H9 (cell line): ENCODE measurements at regions not wholly inside any gene's neighbourhood (a gene's known extent, or its start where the extent isn't known, plus 50 kb on each side); places are given as distances from the start of the nearest gene placed in this dataset.

Source experiments
- DNase-seq: peaks from one replicate; pipeline ENCODE4 v3.0.0-alpha.2; 2017
- H2AFZ ChIP-seq: one replicate; pipeline ENCODE4 v1.6.1; 2013; ENCODE audit warnings: mild to moderate bottlenecking, low read length, control low read depth, moderate library complexity
- H2AK5ac ChIP-seq: 2 replicates; pipeline ENCODE4 v1.6.1; 2013; ENCODE audit warnings: low read length, control low read depth, mixed read lengths; ENCODE audit not compliant: insufficient read length
- H2BK120ac ChIP-seq: one replicate; pipeline ENCODE4 v1.6.1; 2013; ENCODE audit warnings: low read depth, mild to moderate bottlenecking, low read length, control low read depth, inconsistent platforms; ENCODE audit not compliant: poor library complexity, severe bottlenecking
- H2BK12ac ChIP-seq: 2 replicates; pipeline ENCODE4 v1.6.1; 2013; ENCODE audit warnings: low read length, control low read depth, mixed read lengths, low read depth; ENCODE audit not compliant: insufficient read length
- H2BK15ac ChIP-seq: 2 replicates; pipeline ENCODE4 v1.6.1; 2013; ENCODE audit warnings: low read depth, low read length, control low read depth
- H2BK20ac ChIP-seq: one replicate; pipeline ENCODE4 v1.6.1; 2013; ENCODE audit warnings: low read depth, mild to moderate bottlenecking, low read length, control low read depth, inconsistent platforms; ENCODE audit not compliant: poor library complexity, severe bottlenecking
- H2BK5ac ChIP-seq: 2 replicates; pipeline ENCODE4 v1.6.1; 2013; ENCODE audit warnings: low read length, control low read depth, mixed read lengths; ENCODE audit not compliant: insufficient read length
- H3K14ac ChIP-seq: 2 replicates; pipeline ENCODE4 v1.6.1; 2013; ENCODE audit warnings: low read length, control low read depth; ENCODE audit not compliant: insufficient read depth
- H3K18ac ChIP-seq: 2 replicates; pipeline ENCODE4 v1.6.1; 2013; ENCODE audit warnings: low read depth, mild to moderate bottlenecking, mixed read lengths, low read length, control low read depth; ENCODE audit not compliant: insufficient read length
- H3K23ac ChIP-seq: 2 replicates; pipeline ENCODE4 v1.6.1; 2013; ENCODE audit warnings: low read length, control low read depth, mixed read lengths, low read depth; ENCODE audit not compliant: insufficient read length
- H3K23me2 ChIP-seq: 2 replicates; pipeline ENCODE4 v1.6.1; 2013; ENCODE audit warnings: low read depth, mild to moderate bottlenecking, mixed read lengths, low read length, control low read depth; ENCODE audit not compliant: insufficient read length, poor library complexity, severe bottlenecking
- H3K27ac ChIP-seq: 2 replicates; pipeline ENCODE4 v1.5.1; 2013; ENCODE audit warnings: low read length, control low read depth, mixed read lengths, low read depth; ENCODE audit not compliant: insufficient read length
- H3K27me3 ChIP-seq: 2 replicates; pipeline ENCODE4 v1.6.1; 2013; ENCODE audit warnings: low read length, control low read depth, inconsistent platforms; ENCODE audit not compliant: insufficient read depth
- H3K4ac ChIP-seq: 2 replicates; pipeline ENCODE4 v1.6.1; 2013; ENCODE audit warnings: low read depth, mild to moderate bottlenecking, control low read depth, inconsistent platforms, low read length, moderate library complexity
- H3K4me1 ChIP-seq: 2 replicates; pipeline ENCODE4 v1.6.1; 2013; ENCODE audit warnings: low read length, control low read depth, inconsistent platforms; ENCODE audit not compliant: insufficient read depth
- H3K4me2 ChIP-seq: 2 replicates; pipeline ENCODE4 v1.6.1; 2013; ENCODE audit warnings: low read length, control low read depth, mixed read lengths; ENCODE audit not compliant: insufficient read length, insufficient read depth
- H3K56ac ChIP-seq: 2 replicates; pipeline ENCODE4 v1.6.1; 2013; ENCODE audit warnings: low read depth, mild to moderate bottlenecking, mixed read lengths, low read length, control low read depth; ENCODE audit not compliant: insufficient read length
- H3K79me1 ChIP-seq: 2 replicates; pipeline ENCODE4 v1.6.1; 2013; ENCODE audit warnings: low read depth, mild to moderate bottlenecking, moderate library complexity, low read length, control low read depth, inconsistent platforms; ENCODE audit not compliant: insufficient read depth, poor library complexity, severe bottlenecking
- H3K79me2 ChIP-seq: 2 replicates; pipeline ENCODE4 v1.6.1; 2013; ENCODE audit warnings: low read length, control low read depth, inconsistent platforms; ENCODE audit not compliant: insufficient read depth
- H3K9ac ChIP-seq: 2 replicates; pipeline ENCODE4 v1.6.1; 2013; ENCODE audit warnings: low read length, control low read depth, mixed read lengths; ENCODE audit not compliant: insufficient read length; ENCODE audit errors: extremely low read depth
- H3K9me3 ChIP-seq: one replicate; pipeline ENCODE4 v1.6.1; 2013; ENCODE audit warnings: low read depth, low read length, inconsistent platforms; ENCODE audit not compliant: control insufficient read depth
- H3T11ph ChIP-seq: one replicate; pipeline ENCODE4 v1.6.1; 2013; ENCODE audit warnings: mild to moderate bottlenecking, low read length, control low read depth, inconsistent platforms
- H4K20me1 ChIP-seq: one replicate; pipeline ENCODE4 v1.6.1; 2013; ENCODE audit not compliant: control insufficient read depth, insufficient read length, insufficient read depth
- H4K5ac ChIP-seq: 2 replicates; pipeline ENCODE4 v1.6.1; 2013; ENCODE audit warnings: low read depth, mild to moderate bottlenecking, mixed read lengths, low read length, control low read depth; ENCODE audit not compliant: insufficient read length
- H4K8ac ChIP-seq: replicated peaks from 2 replicates; pipeline ENCODE4 v1.6.1; 2013; ENCODE audit warnings: low read length, control low read depth, mixed read lengths, low read depth; ENCODE audit not compliant: insufficient read length
- H4K91ac ChIP-seq: 2 replicates; pipeline ENCODE4 v1.6.1; 2013; ENCODE audit warnings: low read depth, mild to moderate bottlenecking, moderate library complexity, mixed read lengths, low read length, control low read depth; ENCODE audit not compliant: insufficient read length
- H3K27ac Mint-ChIP-seq, 3 experiments: 2 replicates in 2 of 3; 3 replicates in 1 of 3; pipeline ENCODE4 v1.8.0; 2020 to 2021; ENCODE audit warnings: mixed read lengths in 3 of 3, mild to moderate bottlenecking in 1 of 3, moderate library complexity in 1 of 3
- H3K27me3 Mint-ChIP-seq: 2 replicates; pipeline ENCODE4 v1.8.0; 2021; ENCODE audit warnings: low read depth, mild to moderate bottlenecking, moderate library complexity, mixed read lengths
- H3K36me3 Mint-ChIP-seq, 3 experiments: 2 replicates in 2 of 3; 3 replicates in 1 of 3; pipeline ENCODE4 v1.8.0; 2020 to 2021; ENCODE audit warnings: low read depth in 3 of 3, mixed read lengths in 3 of 3; ENCODE audit not compliant: insufficient read depth in 1 of 3
- H3K4me1 Mint-ChIP-seq, 2 experiments: 2 replicates each; pipeline ENCODE4 v1.8.0; 2020; ENCODE audit warnings: mixed read lengths in 2 of 2
- H3K4me3 Mint-ChIP-seq, 2 experiments: 2 replicates in 1 of 2; 3 replicates in 1 of 2; pipeline ENCODE4 v1.8.0; 2020 to 2021; ENCODE audit warnings: mild to moderate bottlenecking in 2 of 2, mixed read lengths in 2 of 2, moderate library complexity in 1 of 2
- H3K9me3 Mint-ChIP-seq, 2 experiments: 2 replicates in 1 of 2; 3 replicates in 1 of 2; pipeline ENCODE4 v1.8.0; 2020; ENCODE audit warnings: mild to moderate bottlenecking in 2 of 2, mixed read lengths in 2 of 2, moderate library complexity in 1 of 2
- CTCF ChIP-seq: fragments of 200-600 bp; sonication (generic); conservative IDR thresholded peaks from 3 replicates; pipeline ENCODE4 v1.8.0; 2021; ENCODE audit warnings: antibody characterized with exemption, mild to moderate bottlenecking
- WGBS: extraction: QIAGEN DNeasy Blood & Tissue Kit; methylation state at CpG from one replicate; pipeline ENCODE4 v1.1.7; 2013; ENCODE audit warnings: missing lambda C conversion rate, low lambda C conversion rate, mixed read lengths; ENCODE audit not compliant: insufficient read length; ENCODE audit errors: extremely low coverage; 5-methylcytosine and 5-hydroxymethylcytosine counted together

GRCh38 chr10:44498222-44498621 is 113.3 kb upstream of the CXCL12 start:
- H3K27me3 Mint-ChIP-seq = no peaks in the 10 kb centered on the region
- Histone ChIP-seq H3K14ac (no peak overlapping the region), H3K9me3 (no peaks in the 10 kb centered on the region), H4K5ac (no peak overlapping the region), H3K18ac (no peak overlapping the region), H3T11ph (no peak overlapping the region), H3K4ac (no peak overlapping the region), H3K4me2 (no peak overlapping the region), H4K20me1 (no peaks in the 10 kb centered on the region), H3K56ac (no peak overlapping the region), H3K4me1 (no peaks in the 10 kb centered on the region), H2BK20ac (no peak overlapping the region), H2AFZ (no peak overlapping the region), H2AK5ac (no peak overlapping the region), H2BK5ac (no peak overlapping the region), H4K91ac (no peak overlapping the region), H3K79me2 (no peaks in the 10 kb centered on the region), H2BK15ac (no peak overlapping the region), H2BK12ac (no peak overlapping the region), H3K27ac (no peak overlapping the region), H3K9ac (no peak overlapping the region), H3K23ac (no peak overlapping the region), H3K27me3 (no peaks in the 10 kb centered on the region), H2BK120ac (no peak overlapping the region), H4K8ac (no peak overlapping the region), H3K23me2 (no peaks in the 10 kb centered on the region), H3K79me1 (no peaks in the 10 kb centered on the region)
- H3K27ac Mint-ChIP-seq = no peak overlapping the region
- peaks cover 9 to 11% of the 10 kb centered on the region in 2 experiments; a peak in 4 of 5 replicates for H3K9me3 Mint-ChIP-seq
- no CpG with 5 or more reads among the region's 5 CpGs for WGBS
- DNase-seq = no peak
- peaks cover 0 to 8% (median 5%) of the 10 kb centered on the region in 3 experiments; a peak in 4 of 7 replicates for H3K36me3 Mint-ChIP-seq
- H3K4me1 Mint-ChIP-seq = no peaks in the 10 kb centered on the region
- H3K4me3 Mint-ChIP-seq = no peak overlapping the region
- TF ChIP-seq CTCF = no peak
